ENCODE measurements at regions not wholly inside any gene's neighbourhood (a gene's known extent, or its start where the extent isn't known, plus 50 kb on each side); places are given as distances from the start of the nearest gene placed in this dataset.

GRCh38 chr11:19426756-19427403 lies 186.1 kb upstream of the E2F8 start:
- TF ChIP-seq CTCF (IDR thresholded peaks at IDR 0.05; ENCODE audit: extremely low read depth, insufficient read depth, missing control alignments) = no peak
- no peak for DNase-seq (ENCODE audit: low spot score)
- in situ Hi-C loops (cut with MboI; ENCODE audit: low pct_unique_long_range_greater_than_20kb, low sequenced_read_pairs, unreplicated experiment) = no loop called here

GRCh38 chr11:19426011-19426755 lies 185.4 kb upstream of the E2F8 start:
- no peak for DNase-seq (ENCODE audit: low spot score)
- TF ChIP-seq CTCF (IDR thresholded peaks at IDR 0.05; ENCODE audit: extremely low read depth, insufficient read depth, missing control alignments) = no peak
- in situ Hi-C loops (cut with MboI; ENCODE audit: low pct_unique_long_range_greater_than_20kb, low sequenced_read_pairs, unreplicated experiment) = no loop called here

- no peak for DNase-seq (ENCODE audit: low spot score)
- TF ChIP-seq CTCF (IDR thresholded peaks at IDR 0.05; ENCODE audit: extremely low read depth, insufficient read depth, missing control alignments) = no peak
- in situ Hi-C loops (cut with MboI; ENCODE audit: low pct_unique_long_range_greater_than_20kb, low sequenced_read_pairs, unreplicated experiment) = no loop called here
Observed at GRCh38 chr11:19422276-19422675, 181.5 kb upstream of the E2F8 start.

GRCh38 chr11:19420868-19421533 lies 180.3 kb upstream of the E2F8 start:
- in situ Hi-C loops (cut with MboI; ENCODE audit: low pct_unique_long_range_greater_than_20kb, low sequenced_read_pairs, unreplicated experiment) = no loop called here
- no peak for DNase-seq (ENCODE audit: low spot score)
- TF ChIP-seq CTCF (IDR thresholded peaks at IDR 0.05; ENCODE audit: extremely low read depth, insufficient read depth, missing control alignments) = no peak

GRCh38 chr11:19419808-19420207 lies 179.1 kb upstream of the E2F8 start:
- TF ChIP-seq CTCF (IDR thresholded peaks at IDR 0.05; ENCODE audit: extremely low read depth, insufficient read depth, missing control alignments) = no peak
- in situ Hi-C loops (cut with MboI; ENCODE audit: low pct_unique_long_range_greater_than_20kb, low sequenced_read_pairs, unreplicated experiment) = no loop called here
- DNase-seq (ENCODE audit: low spot score) = no peak

GRCh38 chr11:19419021-19419750 lies 178.4 kb upstream of the E2F8 start:
- in situ Hi-C loops (cut with MboI; ENCODE audit: low pct_unique_long_range_greater_than_20kb, low sequenced_read_pairs, unreplicated experiment) = no loop called here
- DNase-seq (ENCODE audit: low spot score) = no peak

More at GRCh38 chr11:19419021-19419750, 178.4 kb upstream of the E2F8 start:
- TF ChIP-seq CTCF (IDR thresholded peaks at IDR 0.05; ENCODE audit: extremely low read depth, insufficient read depth, missing control alignments) = no peak
